Stimulated activated naive CD4-positive, alpha-beta T cell (primary cell): ENCODE measurements at regions not wholly inside any gene's neighbourhood (a gene's known extent, or its start where the extent isn't known, plus 50 kb on each side); places are given as distances from the start of the nearest gene placed in this dataset.
"Not testable (repeated sequence)": the region's sequence is repeated elsewhere in the genome, so short reads cannot be mapped to it uniquely, and the experiment has no call there.

ENCODE experiments used
- DNase-seq, 6 experiments: peaks; one replicate each; lab custom pipeline; 2025; lab: John Stamatoyannopoulos, UW

DNA sequence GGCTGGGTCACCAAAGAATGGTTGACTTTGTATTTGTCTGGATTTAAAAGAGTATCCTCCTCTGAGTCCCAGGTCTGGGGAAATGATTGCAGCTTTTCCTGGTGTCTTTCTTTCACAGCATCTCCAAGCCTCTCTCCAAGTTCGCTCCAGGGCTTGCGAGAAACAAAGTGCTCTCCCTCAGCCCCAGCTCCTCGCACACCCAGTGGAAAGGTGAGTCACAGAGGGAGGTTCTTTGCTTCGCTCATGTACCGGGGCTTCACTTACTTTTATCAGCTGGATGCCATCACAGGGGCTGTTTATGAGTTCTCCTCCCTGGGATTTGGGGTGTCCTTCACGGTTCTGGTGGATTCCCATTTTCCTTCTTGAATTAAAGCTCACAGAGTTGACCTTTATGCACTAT is 252.2 kb upstream of the PLPP4 start:
- DNase-seq = no peak

DNA sequence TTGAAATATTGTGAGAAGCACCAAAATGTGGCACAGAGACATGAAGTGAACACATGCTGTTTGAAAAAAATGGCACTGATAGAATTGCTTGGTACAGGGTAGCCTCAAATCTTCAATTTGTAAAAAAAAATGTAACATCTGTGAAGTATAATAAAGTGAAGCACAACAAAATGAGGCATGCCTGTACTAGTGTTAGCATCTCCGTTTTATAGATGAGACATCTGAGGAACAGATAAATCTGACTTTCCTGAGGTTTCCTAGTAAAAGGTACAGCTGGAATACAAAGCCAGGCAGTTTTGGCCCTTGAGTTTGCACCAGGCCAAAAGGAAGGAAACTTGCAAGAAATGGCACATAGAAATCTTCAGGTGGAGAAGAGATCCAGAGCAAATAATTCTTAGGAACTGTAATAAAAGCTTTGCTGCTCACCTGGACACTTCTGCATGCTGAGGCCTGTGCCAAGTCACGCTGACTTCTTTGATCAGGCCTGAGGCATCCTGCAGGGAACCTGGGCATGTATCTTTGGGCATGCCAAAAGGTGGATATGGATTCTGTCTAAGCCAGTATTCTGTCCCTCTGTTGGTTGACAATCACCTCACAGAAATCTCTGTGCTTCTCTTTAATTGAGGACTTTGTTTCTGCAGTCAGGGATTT is 251.5 kb upstream of the PLPP4 start:
- no peak for DNase-seq

DNA sequence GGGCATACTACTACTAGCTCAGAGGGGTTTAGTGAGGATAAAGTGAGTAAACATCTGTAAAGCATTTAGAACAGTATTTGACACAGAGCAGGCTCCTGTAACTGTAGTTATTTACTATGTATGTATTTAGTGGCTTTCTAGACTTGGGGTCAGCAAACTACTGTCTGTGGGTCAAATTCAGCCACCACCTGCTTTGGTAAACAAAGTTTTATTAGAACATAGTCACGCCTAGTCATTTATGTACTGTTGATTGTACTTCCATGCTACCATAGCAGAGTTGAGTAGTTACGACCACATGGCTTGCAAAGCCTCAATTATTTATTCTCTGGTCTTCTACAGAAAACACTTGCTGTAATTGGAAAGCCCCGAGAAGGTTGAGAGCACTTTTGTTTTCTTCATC is 248.5 kb upstream of the PLPP4 start:
- no peak for DNase-seq

DNA sequence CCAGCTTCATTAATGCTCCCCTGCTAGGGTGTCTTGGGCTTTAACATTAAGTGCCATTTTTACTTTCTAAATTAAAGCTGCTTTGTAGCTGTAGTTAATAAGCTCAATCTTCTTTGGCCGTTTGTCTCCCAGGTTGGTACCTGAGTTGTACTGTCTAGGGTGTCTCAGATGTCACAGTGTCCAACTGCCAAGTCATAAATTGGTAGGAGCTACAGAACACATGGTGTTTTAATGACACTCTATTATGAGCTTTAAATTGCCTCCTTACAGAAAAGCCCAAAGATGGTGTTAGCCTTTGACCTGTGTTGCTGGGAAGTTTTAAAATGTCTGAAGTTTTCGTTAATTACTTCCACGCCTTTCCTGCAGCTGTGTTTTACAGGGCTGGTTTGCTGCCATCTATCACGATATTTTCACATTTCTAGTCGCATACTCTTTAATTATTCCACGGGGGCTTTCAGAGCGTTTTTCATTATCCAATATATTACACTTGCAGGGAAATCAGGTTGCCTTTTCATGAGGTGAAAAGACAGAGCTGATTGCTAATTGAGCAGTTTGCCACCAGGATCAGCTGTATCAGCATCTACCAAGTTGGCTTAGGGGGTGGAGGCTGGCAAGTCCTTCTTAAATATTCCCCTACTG is 247.8 kb upstream of the PLPP4 start:
- DNase-seq = no peak

DNA sequence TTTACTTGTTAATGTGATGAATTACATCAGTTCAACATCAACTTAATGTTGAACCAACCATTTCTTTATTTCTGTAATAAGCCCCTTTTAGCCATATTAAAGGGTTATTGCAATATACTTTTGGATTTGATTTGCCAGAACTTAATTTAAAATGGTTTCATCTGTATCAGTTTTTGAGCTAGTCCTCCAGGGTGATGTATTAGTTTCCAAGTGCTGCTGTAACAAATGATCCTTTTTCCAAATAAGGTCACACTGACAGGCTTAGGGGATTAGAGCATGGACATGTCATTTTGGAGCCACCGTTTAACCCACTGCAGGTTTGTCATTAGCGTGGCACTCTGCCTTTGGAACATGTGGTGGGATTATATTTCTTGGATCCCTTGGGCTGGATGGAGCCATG is 244.8 kb upstream of the PLPP4 start:
- no peak for DNase-seq

DNA sequence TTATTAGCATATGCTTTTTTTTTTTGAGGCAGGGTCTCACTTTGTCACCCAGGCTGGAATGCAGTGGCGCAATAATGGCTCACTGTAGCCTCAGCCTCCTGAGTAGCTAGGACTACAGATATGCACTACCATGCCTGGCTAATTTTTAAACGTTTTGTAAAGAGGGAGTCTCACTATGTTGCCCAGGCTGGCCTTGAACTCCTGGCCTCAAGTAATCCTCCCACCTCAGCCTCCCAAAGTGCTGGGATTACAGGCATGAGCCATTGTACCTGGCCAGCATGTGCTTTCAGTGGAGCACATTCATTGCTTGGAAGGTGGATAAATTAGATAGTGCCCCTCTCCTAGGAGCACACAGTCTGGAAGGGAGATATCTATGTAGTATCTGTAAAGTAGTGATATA is 243.7 kb upstream of the PLPP4 start:
- not testable (repeated sequence) for DNase-seq

DNA sequence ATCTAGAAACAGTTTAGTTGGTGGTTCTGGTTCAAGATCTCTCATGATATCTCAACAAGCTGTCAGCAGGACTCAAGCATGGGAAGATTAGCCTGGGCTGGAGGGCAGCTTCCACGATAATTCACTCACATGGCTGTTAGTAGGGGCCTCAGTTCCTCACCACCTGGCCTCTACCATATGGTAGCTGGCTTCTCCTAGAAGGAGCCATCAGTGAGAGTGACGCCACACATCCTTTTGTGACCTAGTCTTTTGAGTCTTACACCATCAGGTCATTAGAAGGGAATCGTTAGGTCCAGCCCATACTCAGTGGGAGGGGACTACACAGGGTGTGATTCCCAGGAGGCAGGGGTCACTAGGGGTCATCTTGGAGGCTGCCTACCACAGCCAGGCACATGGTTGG is 239.3 kb upstream of the PLPP4 start:
- no peak for DNase-seq

DNA sequence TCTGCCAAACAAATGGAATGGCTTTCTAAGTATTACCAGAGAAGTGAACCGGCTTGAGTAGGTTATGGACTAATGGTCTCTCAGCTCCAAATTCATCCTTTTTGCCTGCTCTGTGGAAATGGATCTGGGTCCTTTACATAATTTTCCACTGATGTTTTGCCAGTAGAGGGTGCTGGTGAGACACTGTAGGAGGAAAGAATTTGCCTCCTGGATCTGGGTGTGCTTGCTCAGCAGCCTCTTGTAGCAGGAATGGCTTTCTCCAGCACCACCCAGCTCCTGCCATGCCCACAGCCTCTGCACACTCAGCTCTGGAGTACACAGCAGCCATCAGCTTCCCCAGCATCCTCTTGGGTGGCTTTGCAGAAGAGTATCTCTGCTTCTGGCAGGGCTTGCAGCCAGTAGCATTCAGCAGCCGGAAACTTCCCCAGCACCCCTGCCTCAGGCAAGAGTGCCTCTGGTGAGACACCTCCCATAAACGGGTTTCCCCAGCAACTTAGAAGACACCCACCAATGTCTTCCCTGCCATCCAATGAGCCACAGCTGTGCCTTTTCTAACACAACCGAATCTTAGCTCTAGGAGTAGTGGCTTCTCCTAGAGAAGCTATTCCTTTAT is 235.0 kb upstream of the PLPP4 start:
- no peak for DNase-seq

DNA sequence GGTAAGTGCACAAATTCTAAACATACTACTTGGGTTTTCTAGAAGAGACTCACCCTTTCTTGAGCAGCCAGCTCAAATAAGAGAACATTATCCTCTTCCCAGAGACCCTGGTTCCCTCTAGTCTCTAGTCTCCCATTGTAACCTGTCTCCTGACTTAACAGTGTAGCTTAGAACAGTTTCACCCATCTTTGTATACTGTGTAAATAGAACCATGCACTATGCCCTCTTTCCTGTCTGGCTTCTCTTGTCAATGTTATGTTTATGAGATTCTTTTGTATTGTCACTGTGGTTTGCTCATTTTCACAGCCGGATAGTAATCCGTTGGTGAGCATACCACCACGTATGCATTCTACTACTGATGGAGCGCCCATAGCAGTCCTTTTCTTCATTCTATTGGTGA is 227.4 kb upstream of the PLPP4 start:
- DNase-seq = no peak

DNA sequence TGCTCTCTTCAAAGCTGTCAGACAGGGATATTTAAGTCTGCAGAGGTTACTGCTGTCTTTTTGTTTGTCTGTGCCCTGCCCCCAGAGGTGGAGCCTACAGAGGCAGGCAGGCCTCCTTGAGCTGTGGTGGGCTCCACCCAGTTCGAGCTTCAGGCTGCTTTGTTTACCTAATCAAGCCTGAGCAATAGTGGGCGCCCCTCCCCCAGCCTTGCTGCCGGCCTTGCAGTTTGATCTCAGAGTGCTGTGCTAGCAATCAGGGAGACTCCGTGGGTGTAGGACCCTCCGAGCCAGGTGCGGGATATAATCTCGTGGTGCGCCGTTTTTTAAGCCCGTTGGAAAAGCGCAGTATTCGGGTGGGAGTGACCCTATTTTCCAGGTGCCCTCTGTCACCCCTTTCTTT is 217.3 kb upstream of the PLPP4 start:
- not testable (repeated sequence) for DNase-seq

DNA sequence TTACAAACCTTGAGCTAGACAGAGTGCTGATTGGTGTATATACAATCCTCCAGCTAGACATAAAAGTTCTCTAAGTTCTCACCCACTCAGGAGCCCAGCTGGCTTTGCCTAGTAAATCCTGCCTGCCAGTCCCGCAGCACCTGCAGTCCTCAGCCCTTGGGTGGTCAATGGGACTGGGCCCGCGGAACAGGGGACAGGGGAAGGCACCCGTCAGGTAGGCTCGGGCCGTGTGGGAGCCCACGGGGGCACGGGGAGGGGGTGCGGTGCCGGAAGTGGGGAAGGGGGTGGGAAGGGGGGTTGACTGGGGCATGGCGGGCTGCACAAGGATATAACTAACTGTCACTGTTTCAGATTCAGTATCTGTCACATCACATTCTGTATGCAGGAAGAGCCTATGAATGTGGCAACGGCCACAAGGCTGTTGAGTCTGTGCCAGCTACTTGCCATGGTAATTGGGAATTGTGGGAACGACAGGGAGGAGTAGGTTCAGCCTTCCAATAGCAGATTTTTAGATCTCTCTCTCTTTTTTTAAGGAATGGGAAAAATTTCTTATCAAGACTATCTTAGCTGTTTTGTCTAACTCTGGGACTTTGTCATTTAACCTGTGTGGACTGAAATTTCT is 205.1 kb upstream of the PLPP4 start:
- no peak for DNase-seq

DNA sequence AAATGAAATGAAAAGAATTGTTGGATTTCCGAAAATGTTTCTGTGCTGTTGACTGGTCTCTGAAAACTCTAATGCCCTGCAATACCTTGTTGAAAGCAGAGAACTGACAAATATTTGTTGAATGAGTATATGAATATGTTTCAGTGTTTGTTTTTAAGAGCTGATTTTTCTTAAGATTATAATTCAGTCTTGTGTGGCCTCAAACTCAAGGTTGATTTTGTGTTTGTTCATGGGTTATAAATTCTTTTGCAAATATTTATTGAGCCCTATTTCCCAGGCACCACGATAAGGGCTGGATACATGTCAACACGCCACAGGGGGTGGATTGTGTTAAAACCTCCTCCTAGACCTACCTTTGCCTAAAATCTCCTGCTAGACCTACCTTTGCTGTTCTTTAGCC is 203.9 kb upstream of the PLPP4 start:
- no peak for DNase-seq

DNA sequence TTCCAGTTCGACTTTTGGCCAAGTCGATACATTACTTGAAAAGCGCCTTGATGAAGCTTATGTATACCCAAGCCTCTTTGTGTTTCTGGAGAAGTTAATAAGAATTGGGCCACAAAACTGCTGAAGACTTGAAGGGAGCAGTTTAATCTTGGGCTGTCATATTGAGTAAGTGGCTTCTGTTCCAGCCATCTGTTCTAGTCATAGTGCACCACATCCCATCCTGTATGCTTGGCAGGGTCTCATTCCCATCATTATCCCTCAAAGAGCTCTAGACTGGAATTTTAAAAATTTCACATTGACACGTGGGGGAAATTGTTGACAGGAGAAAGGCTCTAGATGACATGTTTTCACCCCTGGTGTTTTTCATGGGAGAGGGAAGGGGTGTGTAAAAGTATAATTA is 196.6 kb upstream of the PLPP4 start:
- no peak for DNase-seq

DNA sequence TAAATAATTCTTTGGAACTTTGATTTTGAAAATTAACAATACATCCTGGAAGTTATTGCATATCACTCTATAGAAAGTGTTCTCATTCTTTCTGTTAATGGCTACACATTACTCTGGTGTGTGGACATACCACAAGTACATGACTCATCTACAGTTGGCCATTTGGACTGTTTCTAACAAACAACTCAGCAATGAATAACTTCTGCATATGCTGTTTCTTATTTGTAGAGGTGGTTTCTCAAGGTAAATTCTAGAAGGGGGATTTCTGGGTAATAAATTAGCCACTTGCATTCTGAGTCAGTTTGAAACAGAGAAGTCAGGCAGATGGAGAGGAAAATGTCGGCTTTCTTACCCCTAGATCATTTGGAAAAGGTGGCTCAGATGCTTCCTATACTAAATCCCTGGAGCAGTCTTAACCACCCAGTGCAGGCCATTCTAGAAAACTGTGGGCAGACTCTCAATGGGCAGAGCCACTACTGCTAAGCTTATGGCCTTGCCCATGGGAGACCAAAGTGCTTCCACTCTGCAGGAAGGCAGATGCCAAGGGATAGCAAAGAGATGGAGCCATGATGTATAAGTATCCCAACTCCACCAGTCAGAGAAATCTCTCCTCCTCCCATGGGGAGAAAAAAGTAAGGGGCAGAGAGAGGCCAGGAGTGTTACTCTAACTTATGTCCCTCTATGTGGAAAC is 194.0 kb upstream of the PLPP4 start:
- no peak for DNase-seq

DNA sequence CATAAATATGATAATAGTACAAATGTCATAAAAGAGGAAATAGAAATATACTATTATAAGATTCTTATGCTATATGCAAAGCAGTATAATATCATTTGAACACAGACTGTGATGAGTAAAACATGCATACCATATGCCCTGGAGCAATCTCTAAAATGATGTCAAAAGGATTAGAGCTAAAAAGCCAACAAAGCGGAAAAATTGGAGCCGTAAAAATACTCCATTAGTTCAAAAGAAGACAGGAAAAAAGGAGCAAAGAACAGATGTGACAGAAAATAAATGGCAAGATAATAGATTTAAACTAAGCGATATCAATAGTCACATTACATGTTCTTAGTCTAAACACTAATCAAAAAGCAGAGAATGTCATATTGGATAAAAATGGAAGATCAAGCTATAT is 191.0 kb upstream of the PLPP4 start:
- DNase-seq = no peak

DNA sequence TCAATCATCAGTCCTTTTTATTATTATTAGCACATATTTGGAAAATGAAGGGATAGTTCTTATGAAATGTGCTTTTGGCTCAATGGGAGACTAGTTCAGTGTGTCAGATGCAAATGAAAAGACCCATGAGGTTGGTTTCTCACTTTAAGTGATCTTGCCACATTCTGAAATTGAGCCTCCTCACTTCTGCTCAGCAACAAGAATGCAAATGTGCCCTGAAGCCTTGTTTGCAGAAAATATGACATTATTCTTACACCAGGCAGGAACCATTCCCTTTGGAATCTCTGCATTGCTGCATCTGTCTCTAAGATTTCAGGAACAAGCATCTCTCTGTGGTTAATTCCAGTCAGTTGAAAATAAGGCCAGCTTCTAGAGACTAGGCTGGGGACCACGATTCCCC is 186.1 kb upstream of the PLPP4 start:
- no peak for DNase-seq

DNA sequence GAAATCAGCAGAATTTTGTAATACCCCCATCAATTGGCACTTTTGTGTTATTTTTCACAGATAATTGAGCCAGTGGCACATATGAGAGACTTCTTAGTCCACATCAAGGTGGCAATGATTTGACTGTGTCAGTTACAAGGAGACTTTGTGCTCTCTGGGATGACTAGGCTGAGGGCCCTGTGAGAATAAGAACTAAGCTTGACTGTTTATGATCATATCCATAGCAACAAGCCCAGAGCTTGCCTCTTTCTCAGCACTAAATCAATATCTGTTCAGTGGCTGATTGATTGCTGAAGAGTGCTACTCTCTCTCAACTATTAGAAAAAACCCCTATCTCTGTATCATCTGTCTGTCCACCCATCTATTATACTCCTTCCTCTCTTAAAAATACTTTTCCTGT is 185.3 kb upstream of the PLPP4 start:
- DNase-seq = no peak

DNA sequence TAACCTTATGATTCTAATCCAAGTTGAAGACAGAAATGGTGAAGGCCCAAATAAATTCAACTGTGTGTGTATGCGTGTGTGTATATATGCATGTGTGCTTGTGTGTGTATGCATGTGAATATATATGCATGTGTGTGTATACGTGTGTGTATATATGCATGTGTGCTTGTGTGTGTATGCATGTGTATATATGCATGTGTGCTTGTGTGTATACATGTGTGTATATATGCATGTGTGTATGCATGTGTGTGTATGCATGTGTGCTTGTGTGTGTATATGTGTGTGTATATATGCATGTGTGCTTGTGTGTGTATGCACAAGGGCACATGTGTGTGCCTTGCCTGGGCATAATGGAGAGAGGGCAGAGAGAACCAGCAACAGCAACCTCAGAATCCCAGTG is 184.7 kb upstream of the PLPP4 start:
- DNase-seq = no peak

DNA sequence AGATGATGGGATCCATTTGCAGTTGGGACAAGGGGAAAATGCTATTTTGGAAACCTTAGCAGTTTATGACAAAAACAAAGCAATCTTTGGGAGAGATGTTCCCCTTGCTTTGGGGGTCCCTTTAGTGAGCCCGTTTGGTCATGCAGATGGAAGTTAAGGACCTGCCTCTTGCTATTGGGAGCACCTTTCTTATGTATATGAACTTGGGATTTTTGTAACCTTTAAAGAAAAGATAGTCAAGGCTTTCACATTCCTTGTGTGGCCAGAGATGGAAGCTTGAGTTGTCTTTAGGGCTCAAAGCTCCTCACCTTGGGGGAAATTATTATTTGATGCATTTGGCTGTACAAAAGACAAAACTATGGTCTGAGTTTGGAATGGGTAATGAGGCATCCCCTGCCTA is 179.0 kb upstream of the PLPP4 start:
- no peak for DNase-seq

DNA sequence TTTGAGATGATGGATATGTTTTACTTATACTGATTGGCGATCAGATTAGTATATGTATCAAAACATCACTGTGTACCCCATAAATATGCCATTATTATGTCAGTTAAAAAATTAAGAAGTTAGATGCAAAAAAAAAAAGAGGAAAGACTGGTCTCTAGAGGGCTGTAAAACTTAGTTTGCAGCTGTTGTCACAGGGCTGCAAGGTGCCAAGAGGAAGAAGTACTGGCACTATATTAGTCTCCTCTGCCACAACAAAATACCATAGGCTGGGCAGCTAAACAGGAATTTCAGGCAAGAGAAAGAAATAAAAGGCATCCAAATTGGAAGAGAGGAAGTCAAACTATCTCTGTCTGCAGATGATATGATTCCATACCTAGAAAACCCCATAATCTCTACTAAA is 177.8 kb upstream of the PLPP4 start:
- no peak for DNase-seq

DNA sequence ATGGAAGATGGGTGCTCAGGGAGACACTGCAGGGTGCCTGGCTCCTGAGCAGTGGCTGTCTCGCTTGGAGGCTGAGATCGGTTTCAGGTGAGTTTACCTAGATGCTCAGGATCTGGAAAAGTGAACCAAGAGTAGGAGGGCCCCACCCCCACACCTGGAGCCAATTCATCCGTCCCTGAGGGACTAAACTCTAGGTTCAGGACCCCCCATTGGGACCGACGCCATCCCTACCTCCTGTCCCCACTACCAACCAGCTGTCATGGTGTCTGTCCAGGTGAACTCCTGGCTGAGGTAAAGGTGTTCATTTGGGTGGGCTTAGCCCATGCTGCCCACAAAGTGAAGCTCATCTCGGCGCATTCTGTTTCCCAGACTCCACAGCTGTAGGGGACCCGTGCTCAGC is 174.6 kb upstream of the PLPP4 start:
- DNase-seq = no peak

DNA sequence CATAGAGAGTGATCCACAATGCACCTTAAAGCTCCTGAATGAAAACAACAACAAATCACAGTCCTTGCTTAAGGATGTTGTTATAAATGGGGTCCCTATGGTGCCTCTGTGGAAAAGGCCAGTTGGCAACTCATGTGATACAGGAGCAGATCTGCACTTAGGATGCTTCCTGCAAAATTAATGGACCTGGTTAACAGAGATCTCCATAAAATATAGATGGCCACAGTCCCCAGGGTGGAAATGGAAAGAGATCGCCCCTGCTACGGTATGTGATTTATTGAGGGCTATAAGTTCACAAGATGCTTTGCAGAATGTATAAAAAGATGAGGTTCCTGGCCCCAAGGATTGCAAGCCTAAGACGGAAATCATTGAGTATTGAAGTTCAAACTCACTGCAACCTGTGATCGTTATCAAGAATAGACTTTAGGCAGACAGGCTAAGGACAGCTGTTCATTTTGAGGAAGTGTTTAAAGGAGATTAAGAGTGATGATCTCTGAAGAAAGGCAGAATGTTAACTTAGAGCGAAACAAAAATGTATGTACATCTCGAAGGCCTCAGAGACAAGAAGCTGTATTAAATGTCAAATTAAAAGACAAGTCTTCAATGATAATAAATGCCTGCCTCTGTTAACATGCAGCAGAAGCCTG is 174.1 kb upstream of the PLPP4 start:
- no peak for DNase-seq
